ENCODE measurements at regions not wholly inside any gene's neighbourhood (a gene's known extent, or its start where the extent isn't known, plus 50 kb on each side); places are given as distances from the start of the nearest gene placed in this dataset.

- Histone ChIP-seq H3K9me3 (ENCODE audit: control insufficient read depth, low read length) (no peaks in the 10 kb centered on the region), H2AFZ (no peak overlapping the region), H3K79me2 (no peaks in the 10 kb centered on the region), H3K36me3 (ENCODE audit: control insufficient read depth, insufficient read depth, low read length) (no peaks in the 10 kb centered on the region), H3K4me3 (ENCODE audit: low read depth, low read length) (no peak overlapping the region), H3K4me1 (no peaks in the 10 kb centered on the region), H3K27me3 (ENCODE audit: control insufficient read depth, insufficient read depth, low read length) (no peaks in the 10 kb centered on the region), H3K9ac (no peak overlapping the region), H3K27ac (no peak overlapping the region), H3K4me2 (ENCODE audit: low read length) (no peak overlapping the region)
- no peak for TF ChIP-seq CTCF (IDR thresholded peaks at IDR 0.05)
Observed at GRCh38 chr11:112829971-112830654, 131.1 kb upstream of the NCAM1 start.

- H3K9me3 ChIP-seq (ENCODE audit: control insufficient read depth, low read length), result no peaks in the 10 kb centered on the region
- H3K9ac ChIP-seq, result no peak overlapping the region
- H3K4me2 ChIP-seq (ENCODE audit: low read length), result no peak overlapping the region
- no peaks in the 10 kb centered on the region for H3K79me2 ChIP-seq
- no peak overlapping the region for H3K27ac ChIP-seq
- no peaks in the 10 kb centered on the region for H3K27me3 ChIP-seq (ENCODE audit: control insufficient read depth, insufficient read depth, low read length)
- H3K4me1 ChIP-seq, result no peaks in the 10 kb centered on the region
- no peaks in the 10 kb centered on the region for H3K36me3 ChIP-seq (ENCODE audit: control insufficient read depth, insufficient read depth, low read length)
- no peak overlapping the region for H3K4me3 ChIP-seq (ENCODE audit: low read depth, low read length)
- no peak overlapping the region for H2AFZ ChIP-seq
- TF ChIP-seq CTCF (IDR thresholded peaks at IDR 0.05), result no peak
Observed at GRCh38 chr11:112831041-112831440, 130.2 kb upstream of the NCAM1 start.

GRCh38 chr11:112831969-112832766, 129.1 kb upstream of the NCAM1 start:
- Histone ChIP-seq H3K4me3 (ENCODE audit: low read depth, low read length) (no peak overlapping the region), H3K27me3 (ENCODE audit: control insufficient read depth, insufficient read depth, low read length) (no peaks in the 10 kb centered on the region), H3K36me3 (ENCODE audit: control insufficient read depth, insufficient read depth, low read length) (no peaks in the 10 kb centered on the region), H3K9me3 (ENCODE audit: control insufficient read depth, low read length) (no peaks in the 10 kb centered on the region), H3K4me2 (ENCODE audit: low read length) (no peak overlapping the region), H3K27ac (no peak overlapping the region), H2AFZ (no peak overlapping the region), H3K4me1 (no peaks in the 10 kb centered on the region), H3K9ac (no peak overlapping the region), H3K79me2 (no peaks in the 10 kb centered on the region)
- TF ChIP-seq CTCF (IDR thresholded peaks at IDR 0.05), result no peak

GRCh38 chr11:112834277-112834755, 126.9 kb upstream of the NCAM1 start:
- TF ChIP-seq CTCF (IDR thresholded peaks at IDR 0.05), result no peak
- no peak overlapping the region for H3K27ac ChIP-seq
- H2AFZ ChIP-seq, result no peak overlapping the region
- no peaks in the 10 kb centered on the region for H3K79me2 ChIP-seq
- no peaks in the 10 kb centered on the region for H3K9me3 ChIP-seq (ENCODE audit: control insufficient read depth, low read length)
- H3K4me2 ChIP-seq (ENCODE audit: low read length), result no peak overlapping the region
- H3K36me3 ChIP-seq (ENCODE audit: control insufficient read depth, insufficient read depth, low read length), result no peaks in the 10 kb centered on the region
- H3K4me3 ChIP-seq (ENCODE audit: low read depth, low read length), result no peak overlapping the region
- no peak overlapping the region for H3K9ac ChIP-seq
- H3K27me3 ChIP-seq (ENCODE audit: control insufficient read depth, insufficient read depth, low read length), result no peaks in the 10 kb centered on the region
- no peaks in the 10 kb centered on the region for H3K4me1 ChIP-seq
